GM21526 (cell line): ENCODE measurements at regions not wholly inside any gene's neighbourhood (a gene's known extent, or its start where the extent isn't known, plus 50 kb on each side); places are given as distances from the start of the nearest gene placed in this dataset.
"Not testable (repeated sequence)": the region's sequence is repeated elsewhere in the genome, so short reads cannot be mapped to it uniquely, and the experiment has no call there.

Experiments used
- ATAC-seq: cut with Tn5 transposase; IDR thresholded peaks from one replicate; pipeline ENCODE4 v1.9.1; 2021; ENCODE audit warnings: moderate library complexity; ENCODE audit not compliant: unreplicated experiment, low FRiP score

- ATAC-seq = no peak
Measured at GRCh38 chr3:24683090-24683489, 188.4 kb upstream of the THRB start.

GRCh38 chr3:24683633-24684384 lies 189.2 kb upstream of the THRB start:
- no peak for ATAC-seq

GRCh38 chr3:24684506-24685023 lies 189.9 kb upstream of the THRB start:
- ATAC-seq = no peak

GRCh38 chr3:24686808-24687207 lies 192.2 kb upstream of the THRB start:
- no peak for ATAC-seq

GRCh38 chr3:24687671-24688070 lies 193.0 kb upstream of the THRB start:
- ATAC-seq = no peak

DNA sequence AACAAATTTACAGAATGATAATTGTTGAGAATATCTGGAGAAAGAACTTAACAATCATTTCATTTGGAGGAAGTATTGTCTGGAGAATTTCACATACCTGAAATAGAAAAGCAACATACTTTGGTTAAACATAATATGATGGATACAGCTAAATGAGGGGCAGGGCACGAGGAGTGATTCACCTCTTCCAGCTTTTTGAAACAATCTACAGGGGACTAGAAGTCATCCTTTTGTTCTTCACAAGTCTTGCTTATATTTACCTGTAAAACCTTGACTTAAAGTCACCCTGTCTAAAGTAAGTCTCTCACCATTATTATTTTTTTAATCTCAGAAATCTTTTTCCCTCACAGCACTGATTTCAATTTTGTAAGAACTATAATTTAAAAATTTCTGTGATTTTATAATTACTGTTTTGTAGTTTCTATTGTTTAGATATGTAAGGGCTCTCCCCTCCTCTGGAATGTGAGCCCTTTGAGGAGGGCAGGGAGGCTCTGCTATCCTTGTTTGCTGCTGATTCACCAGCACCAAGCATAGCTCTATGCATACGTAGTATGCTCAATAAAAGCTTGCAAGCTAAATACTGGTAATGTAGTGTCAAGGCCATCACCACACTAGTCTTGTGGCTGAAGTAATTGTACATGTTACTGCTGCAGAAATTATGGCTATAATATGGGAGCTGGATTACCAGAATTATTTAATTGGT lies 193.9 kb upstream of the THRB start:
- ATAC-seq = no peak

- no peak for ATAC-seq
Measured at GRCh38 chr3:24689353-24689752, 194.7 kb upstream of the THRB start.

DNA sequence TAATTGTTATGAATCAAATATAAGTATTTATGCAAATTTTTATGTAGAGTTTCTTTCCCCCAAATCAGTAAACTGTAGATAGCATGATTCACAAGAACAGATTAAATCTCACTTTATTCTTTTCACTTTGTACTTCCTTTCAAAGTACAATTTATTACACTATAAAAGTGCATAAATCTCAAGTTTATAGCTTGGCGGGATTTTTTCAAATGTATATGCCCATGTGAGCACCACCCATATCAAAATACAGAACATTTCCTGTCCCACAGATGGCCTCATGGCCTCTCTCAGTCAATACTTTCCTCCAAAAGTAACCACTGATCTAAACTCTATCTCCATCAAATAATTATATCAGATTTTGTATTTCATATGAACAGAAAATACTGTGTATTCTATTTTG lies 196.1 kb upstream of the THRB start:
- ATAC-seq = no peak

DNA sequence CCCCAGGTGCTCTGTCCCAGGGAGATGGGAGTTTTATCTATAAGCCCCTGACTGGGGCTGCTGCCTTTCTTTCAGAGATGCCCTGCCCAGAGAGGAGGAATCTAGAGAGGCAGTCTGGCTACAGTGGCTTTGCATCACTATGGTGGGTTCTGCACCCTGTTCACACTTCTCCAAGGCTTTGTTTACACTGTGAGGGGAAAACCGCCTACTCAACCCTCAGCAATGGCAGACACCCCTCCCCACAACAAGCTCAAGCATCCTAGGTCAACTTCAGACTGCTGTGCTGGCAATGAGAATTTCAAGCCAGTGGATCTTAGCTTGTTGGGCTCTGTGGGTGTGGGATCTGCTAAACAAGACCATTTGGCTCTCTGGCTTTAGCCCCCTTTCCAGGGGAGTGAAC lies 204.4 kb upstream of the THRB start:
- not testable (repeated sequence) for ATAC-seq

DNA sequence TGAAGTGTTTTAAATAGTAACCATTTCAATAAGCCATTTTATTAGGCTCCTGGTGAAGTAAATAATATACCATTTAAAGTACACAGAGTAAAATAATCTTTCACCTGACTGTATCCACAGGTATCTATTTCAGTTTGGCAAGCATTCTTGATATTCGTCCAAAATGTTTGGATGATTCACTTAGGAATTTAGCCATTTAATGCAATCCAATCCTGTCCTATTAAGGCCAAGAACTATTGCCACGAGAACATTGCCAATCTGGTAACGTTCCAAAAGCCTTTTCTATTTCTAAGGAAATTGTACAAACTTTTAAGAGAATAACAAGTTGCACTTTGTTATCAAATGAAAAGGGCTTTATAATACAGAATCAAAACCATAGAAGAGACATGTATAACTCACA lies 209.8 kb upstream of the THRB start:
- ATAC-seq = no peak

GRCh38 chr3:24707936-24708335 lies 213.3 kb upstream of the THRB start:
- ATAC-seq = no peak

- ATAC-seq = no peak
Measured at GRCh38 chr3:24709956-24710355, 215.3 kb upstream of the THRB start.

- no peak for ATAC-seq
Measured at GRCh38 chr3:24713516-24713915, 218.9 kb upstream of the THRB start.

GRCh38 chr3:24714436-24714835 lies 219.8 kb upstream of the THRB start:
- ATAC-seq = no peak

DNA sequence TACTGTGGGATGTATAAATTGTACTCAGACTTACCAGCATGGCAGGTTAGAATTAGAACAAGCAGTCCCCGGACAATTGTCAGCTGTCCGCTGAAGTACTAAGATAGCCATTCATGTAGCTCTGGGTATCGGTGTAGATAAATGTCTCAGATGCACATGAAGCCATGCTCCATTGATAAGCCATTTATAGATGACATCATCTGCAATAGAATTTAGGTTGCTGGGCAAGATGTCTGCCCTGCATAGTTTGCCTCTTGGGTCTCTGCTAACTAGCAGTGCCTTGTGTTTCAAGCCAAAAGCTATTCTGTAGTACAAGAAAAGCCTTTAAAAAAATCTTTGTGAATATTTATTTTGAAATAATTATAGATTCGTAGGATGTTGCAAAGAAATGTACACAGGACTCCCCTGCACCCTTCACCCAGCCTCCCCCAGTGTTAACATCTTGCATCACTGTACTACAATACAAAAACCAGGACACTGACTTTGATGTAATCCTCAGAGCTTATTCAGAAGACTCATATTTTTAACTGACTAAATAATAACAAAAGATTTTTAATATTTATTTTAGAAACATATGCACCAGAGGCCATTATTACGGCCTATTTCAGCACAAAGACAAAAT lies 220.6 kb upstream of the THRB start:
- no peak for ATAC-seq

DNA sequence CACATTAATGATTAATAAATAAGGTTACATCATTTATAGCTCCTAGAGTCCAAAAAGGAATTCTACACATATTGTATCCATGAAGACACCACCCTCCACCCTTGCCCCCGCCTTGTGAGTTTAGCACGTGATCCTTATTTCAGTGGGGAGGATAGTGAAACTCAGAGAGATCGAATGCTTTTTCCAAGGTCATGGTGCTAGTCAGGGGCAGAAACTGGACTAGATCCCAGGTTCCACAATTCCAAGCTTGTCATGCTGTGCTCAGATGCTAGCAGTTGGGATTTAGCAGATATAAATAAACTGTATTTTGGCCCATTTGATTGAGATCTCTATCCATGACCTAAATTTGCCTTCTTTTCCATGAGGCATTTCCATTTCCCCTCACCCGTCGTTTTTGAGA lies 227.4 kb upstream of the THRB start:
- no peak for ATAC-seq

- no peak for ATAC-seq
Measured at GRCh38 chr3:24725514-24726255, 231.0 kb upstream of the THRB start.

DNA sequence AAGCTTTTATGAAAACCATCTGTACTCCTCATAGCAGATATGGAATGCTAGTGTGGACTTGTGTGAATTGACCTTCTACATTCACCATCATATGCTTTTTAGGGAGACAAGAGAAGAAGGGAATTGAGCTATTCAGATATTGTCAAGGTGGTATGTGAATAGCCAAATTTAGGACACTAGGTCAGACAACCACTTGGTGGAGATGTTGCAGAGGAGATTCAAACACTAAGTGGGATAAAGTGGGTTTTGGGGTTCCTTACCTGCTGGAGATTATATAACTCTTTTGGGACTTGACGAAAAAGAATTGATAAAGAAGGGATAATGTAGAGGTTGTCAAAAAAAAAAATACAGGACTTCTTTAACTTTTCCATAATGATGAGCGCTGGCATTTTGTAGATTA lies 231.8 kb upstream of the THRB start:
- ATAC-seq = no peak

- ATAC-seq = no peak
Measured at GRCh38 chr3:24730173-24730572, 235.5 kb upstream of the THRB start.

GRCh38 chr3:24734019-24734418 lies 239.4 kb upstream of the THRB start:
- ATAC-seq = no peak

DNA sequence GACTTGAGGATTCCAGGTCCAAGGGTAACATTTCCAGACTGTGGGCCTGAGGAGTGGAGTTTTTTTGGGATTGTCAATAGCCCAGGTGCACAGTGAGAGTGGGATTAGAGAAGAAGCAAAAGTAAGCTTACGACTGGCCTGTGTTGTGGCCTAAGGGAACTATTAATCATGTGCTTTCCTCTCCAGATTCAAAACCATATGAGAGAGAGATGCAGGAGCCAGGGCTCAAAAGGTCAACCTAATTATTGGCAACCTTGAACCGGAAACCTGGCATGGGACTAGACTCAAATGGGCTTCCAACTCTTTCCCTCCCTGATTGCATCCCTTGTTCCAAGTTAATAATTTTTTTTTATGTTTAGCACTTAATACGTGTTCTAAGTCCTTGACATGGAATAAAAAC lies 242.1 kb upstream of the THRB start:
- ATAC-seq = no peak
